Esophagus muscularis mucosa (tissue), 4 donors: ENCODE measurements at regions not wholly inside any gene's neighbourhood (a gene's known extent, or its start where the extent isn't known, plus 50 kb on each side); places are given as distances from the start of the nearest gene placed in this dataset.

ENCODE experiments used
- CTCF ChIP-seq, 3 experiments: fragments of 200-600 bp in 2 of 3; fragments of 450-650 bp in 1 of 3; sonication (generic) in 2 of 3; IDR thresholded peaks; one replicate each; pipeline ENCODE4 v1.5.1; 2017 to 2019; ENCODE audit warnings: antibody characterized with exemption in 3 of 3, mild to moderate bottlenecking in 2 of 3, moderate library complexity in 1 of 3
- EP300 ChIP-seq: sonication (generic); formaldehyde crosslinking; IDR thresholded peaks from one replicate; pipeline ENCODE4 v1.6.1; 2017; ENCODE audit warnings: antibody characterized with exemption
- POLR2A ChIP-seq: fragments of 450-650 bp; IDR thresholded peaks from one replicate; pipeline ENCODE4 v1.6.1; 2017; ENCODE audit warnings: antibody characterized with exemption, moderate library complexity, mild to moderate bottlenecking, low read depth
- POLR2AphosphoS5 ChIP-seq, 2 donors: sonication (generic); formaldehyde crosslinking; IDR thresholded peaks; one replicate each; pipeline ENCODE4 v1.6.1; 2017; ENCODE audit warnings: antibody characterized with exemption in 2 of 2

GRCh38 chr13:44086389-44086788, 206.7 kb downstream of the LACC1 start:
- TF ChIP-seq CTCF (IDR thresholded peaks at IDR 0.05) (no peak), POLR2A (no peak), POLR2AphosphoS5 (IDR thresholded peaks at IDR 0.05) (no peak), EP300 (no peak)
